Activated CD8-positive, alpha-beta memory T cell treated with anti-CD3 and anti-CD28 coated beads for 1 hour (primary cell): ENCODE measurements at regions not wholly inside any gene's neighbourhood (a gene's known extent, or its start where the extent isn't known, plus 50 kb on each side); places are given as distances from the start of the nearest gene placed in this dataset.

Source experiments
- DNase-seq, 2 donors: peaks; one replicate each; pipeline ENCODE4 v3.0.0-alpha.2; 2020; ENCODE audit warnings: low read depth in 1 of 2; ENCODE audit errors: extremely low read depth in 1 of 2

DNA sequence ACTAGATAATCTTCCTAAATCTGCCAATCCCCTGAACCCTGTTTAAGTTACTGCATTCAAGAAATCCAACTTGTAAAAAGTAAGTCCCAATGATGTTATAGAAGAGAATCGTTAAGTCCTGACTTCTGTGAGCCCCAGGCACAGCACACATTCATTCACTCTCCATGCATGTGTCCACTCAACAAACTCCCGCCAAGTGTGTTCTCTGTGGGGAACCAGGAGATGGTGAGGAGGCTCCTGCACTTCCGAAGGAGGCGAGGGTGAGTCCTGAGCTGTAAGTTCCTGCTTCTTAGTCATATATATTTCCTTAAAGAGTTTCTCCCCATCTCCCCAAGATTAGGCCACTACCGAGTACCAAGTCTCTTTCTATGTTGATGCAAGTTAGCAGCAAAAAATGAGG, 635.0 kb upstream of the ID2 start:
- no peak for DNase-seq

GRCh38 chr2:8049176-8049575, 632.7 kb upstream of the ID2 start:
- no peak for DNase-seq

DNA sequence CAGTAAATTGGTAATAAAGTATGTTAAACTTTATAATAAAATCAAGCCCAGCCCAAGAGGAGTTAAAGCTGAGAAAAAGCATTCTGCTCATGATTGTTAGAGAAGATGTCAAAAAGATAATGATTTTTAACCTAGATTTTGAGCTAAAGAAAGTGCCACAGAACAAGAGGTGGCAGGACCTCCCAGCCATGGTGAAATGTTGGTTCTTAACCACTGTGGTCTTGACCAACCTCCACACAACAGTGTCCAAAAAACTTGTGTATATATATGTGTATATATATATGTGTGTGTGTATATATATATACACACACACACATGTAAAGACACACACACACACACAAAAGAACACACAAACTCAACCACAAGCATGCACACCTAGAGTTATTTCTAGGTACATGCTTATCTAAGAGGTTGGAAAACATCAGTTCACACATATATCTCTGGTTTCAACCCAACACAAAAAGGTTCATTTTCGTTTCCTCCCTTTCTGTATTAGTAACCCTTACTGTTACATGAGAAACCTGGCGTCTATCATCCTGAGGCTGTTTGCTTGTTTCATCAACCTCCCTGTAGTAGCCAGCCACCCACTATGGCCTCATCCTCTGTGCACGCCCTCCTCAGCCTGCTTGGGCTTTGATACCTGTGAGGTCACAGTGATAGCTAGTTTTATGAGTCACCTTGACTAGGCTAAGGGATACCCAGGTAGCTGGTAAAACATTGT, 631.8 kb upstream of the ID2 start:
- DNase-seq = no peak

- no peak for DNase-seq
These were observed 628.6 kb upstream of the ID2 start for GRCh38 chr2:8053216-8053615.

- no peak for DNase-seq
These were observed 627.8 kb upstream of the ID2 start for GRCh38 chr2:8054070-8054469.

GRCh38 chr2:8058652-8059051, 623.2 kb upstream of the ID2 start:
- DNase-seq = no peak

DNA sequence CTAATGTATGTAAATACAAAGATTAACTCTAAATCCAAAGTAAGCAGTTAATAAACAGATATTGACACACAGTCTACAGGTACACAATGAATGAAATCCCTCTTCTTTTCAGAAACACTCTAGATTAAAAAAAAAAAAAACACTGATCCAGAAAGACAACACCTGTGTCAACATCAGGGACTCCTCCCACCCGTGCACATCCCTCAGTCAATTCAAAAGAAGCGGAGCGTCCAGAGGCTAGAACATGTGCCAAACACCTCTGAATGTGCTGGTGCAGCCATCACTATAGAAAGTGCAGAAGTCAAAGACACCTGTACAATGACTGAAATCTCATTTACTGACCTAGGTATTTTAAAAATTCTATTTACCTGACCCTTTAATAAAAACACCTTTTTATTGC, 622.6 kb upstream of the ID2 start:
- DNase-seq = no peak

- no peak for DNase-seq
These were observed 622.1 kb upstream of the ID2 start for GRCh38 chr2:8059794-8060193.

- DNase-seq = no peak
These were observed 620.6 kb upstream of the ID2 start for GRCh38 chr2:8061219-8061618.

GRCh38 chr2:8064603-8065002, 617.3 kb upstream of the ID2 start:
- DNase-seq = no peak

DNA sequence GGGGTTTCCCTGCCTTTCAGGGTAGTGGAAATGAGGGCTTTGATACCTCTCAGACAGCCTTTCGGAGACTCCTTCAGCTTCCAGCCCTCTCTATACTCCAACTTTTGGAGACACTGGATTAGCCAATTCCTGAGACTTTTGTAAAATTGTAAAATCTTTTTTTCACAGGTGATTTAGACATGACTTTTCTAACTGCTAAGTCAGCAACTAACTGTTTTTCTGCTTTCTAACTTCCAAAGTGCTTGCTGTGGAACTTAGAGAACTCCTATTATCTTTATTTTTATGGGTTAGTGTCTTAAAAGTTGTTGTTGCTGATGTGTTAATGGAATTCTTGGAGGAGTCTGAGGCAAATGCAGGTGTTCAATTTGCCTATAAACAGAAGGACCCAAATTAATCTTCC, 616.7 kb upstream of the ID2 start:
- no peak for DNase-seq

DNA sequence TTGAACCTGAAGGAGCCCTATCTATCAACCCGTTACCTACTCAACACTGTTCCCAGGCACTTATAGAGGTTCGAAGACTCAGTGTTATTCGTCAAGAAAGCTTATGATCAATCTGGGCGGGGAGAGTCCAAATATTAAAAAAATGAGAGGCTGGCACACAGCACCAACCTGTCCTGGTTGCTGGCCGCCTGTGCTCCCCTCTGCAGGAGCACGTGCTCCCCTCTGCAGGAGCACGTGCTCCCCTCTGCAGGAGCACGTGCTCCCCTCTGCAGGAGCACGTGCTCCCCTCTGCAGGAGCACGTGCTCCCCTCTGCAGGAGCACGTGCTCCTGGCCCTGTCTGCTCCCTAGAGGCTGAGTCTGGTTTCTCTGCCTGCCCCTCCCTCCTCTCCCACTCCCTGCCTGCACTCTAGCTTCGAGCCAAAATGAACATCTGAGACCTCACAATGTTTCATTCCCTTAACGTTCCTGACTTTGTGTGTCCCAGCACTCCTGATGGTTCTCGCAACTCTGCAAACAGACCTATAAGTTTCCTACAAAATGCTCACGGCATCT, 614.0 kb upstream of the ID2 start:
- no peak for DNase-seq

DNA sequence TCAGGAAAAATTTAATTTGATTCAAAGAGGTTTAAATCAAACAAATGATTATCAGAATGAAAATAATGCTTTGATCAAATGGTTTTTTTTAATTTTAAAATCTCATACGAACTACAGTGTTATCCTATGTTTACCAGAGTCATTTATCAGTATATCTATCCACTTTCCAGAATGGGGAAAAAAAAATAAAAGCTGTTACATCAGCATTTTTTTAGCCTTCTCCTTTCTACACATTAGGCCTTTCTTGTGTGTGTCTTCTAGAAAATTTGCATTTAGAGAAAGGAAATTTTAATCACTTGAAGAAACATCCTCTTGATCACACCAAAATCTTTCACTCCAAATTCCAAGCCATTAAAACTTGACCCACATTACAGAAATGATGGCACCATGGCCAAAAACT, 608.9 kb upstream of the ID2 start:
- DNase-seq = no peak

GRCh38 chr2:8073916-8074315, 607.9 kb upstream of the ID2 start:
- no peak for DNase-seq

DNA sequence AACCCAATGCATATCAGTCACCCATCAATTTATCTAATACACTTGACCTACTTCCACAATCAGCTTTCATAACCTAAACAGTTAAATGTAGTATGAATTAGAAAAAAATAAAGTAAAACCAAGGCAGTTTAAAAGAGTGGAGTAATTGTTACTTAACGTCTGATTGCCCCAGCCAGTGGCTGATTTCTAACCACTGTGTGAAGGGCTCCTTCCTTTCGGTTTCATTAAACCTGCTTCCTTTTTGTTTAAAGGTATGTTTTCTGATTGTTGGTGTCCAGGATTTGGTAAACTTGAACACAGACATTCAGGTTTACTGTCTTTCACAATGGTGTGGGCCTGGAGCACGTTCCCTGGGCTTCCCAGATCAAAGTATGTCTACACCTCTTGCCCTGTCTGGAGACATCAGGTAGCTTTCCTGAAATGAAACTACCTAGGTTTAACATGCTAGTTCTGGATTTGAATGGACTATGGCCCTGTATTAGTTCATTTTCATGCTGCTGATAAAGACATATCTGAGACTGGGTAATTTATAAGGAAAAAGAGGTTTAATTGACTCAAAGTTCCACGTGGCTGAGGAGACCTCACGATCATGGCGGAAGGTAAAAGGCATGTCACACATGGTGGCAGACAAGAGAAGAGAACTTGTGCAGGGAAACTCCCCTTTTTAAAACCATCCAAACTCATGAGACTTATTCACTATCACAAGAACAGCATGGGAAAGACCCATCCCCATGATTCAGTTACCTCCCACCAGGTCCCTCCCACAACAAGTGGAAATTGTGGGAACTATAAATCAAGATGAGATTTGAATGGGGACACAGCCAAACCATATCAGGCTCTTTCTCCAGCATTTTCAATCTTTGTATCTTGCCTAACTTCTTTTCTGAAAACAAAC, 605.2 kb upstream of the ID2 start:
- DNase-seq = no peak

DNA sequence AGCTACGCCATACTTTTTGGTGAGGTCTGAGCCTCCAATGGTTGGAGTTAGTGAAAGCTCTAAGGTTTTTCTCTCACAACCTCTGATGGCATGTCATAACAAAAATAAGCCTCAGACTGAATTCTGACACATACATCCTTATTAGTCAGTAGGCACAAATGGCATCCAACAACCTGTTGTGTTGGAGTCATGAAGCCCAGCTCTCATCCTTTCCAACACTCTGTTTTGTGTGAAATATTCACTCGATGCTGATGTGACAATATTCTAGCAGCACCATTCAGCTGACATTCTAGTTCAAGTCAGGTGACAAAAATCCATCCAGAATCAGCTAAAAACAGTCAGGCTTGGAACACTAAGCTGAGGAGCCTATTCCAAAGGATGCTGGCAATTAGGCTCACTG, 603.2 kb upstream of the ID2 start:
- no peak for DNase-seq

- no peak for DNase-seq
These were observed 601.8 kb upstream of the ID2 start for GRCh38 chr2:8080063-8080462.

- no peak for DNase-seq
These were observed 600.7 kb upstream of the ID2 start for GRCh38 chr2:8081130-8081529.

- DNase-seq = no peak
These were observed 599.0 kb upstream of the ID2 start for GRCh38 chr2:8082840-8083239.

DNA sequence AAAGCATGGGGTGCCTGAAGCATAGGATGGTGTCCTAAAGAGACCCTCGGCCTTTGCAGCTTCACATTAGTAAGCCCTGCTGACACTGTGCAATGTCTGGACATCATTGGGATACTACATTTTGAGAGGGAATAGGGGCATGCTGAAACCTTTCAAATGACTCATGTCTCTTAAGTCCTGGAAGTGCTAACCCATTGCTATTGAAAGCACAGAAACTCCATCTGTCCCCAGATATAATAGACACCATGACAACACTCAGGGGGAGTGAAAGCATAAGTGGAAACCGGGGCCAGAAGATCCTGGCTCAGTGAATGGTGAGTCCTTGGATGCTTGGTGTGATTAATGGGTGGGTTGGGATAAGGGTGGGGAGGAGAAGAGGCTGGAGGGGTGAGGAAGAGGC, 595.5 kb upstream of the ID2 start:
- DNase-seq = no peak

- no peak for DNase-seq
These were observed 594.9 kb upstream of the ID2 start for GRCh38 chr2:8086796-8087479.

DNA sequence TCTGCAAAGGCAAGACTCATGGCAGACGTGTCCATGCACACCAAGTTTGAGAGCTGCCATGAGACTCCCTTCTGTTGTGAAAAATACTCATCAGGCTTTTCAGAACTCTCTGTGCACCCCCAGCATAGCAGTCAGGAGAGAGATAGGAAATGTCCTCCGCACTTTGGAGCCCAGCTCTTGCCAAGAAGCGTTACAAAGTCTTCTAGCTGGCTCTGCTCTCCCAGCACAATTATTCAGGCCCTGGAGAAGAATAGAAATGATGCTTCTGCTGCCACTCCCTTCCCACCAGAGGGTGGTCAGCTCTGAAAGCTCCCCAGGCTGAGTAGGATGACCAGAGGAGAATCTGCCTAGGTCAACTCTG, 594.4 kb upstream of the ID2 start:
- DNase-seq = no peak
